GM19328 (cell line): ENCODE measurements at regions not wholly inside any gene's neighbourhood (a gene's known extent, or its start where the extent isn't known, plus 50 kb on each side); places are given as distances from the start of the nearest gene placed in this dataset.

ENCODE experiments used
- ATAC-seq: cut with Tn5 transposase; IDR thresholded peaks from one replicate; pipeline ENCODE4 v1.9.1; 2021; ENCODE audit warnings: mild to moderate bottlenecking, moderate library complexity; ENCODE audit not compliant: unreplicated experiment

- ATAC-seq = no peak
These were observed 1696.5 kb downstream of the MAT2B start for GRCh38 chr5:165201771-165202518.

DNA sequence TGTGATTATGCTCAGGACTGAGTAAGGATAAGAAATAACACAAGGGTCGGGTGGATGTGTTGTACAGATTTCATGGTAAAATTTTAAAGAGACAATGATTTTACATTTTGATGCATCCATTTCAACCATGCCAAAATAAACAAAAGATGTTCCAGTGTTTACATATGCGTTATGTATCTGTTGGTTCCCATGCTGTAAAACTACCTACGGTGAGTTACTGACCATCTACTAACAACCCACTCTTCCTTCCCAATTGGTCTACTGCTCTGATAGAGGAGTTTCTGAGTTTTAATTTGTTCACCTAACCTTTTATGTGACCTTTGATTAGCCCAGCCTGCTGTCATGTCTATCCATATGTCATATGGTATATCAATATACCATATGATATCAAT lies 1697.1 kb downstream of the MAT2B start:
- ATAC-seq = no peak

- ATAC-seq = no peak
These were observed 1703.8 kb downstream of the MAT2B start for GRCh38 chr5:165209101-165209727.

DNA sequence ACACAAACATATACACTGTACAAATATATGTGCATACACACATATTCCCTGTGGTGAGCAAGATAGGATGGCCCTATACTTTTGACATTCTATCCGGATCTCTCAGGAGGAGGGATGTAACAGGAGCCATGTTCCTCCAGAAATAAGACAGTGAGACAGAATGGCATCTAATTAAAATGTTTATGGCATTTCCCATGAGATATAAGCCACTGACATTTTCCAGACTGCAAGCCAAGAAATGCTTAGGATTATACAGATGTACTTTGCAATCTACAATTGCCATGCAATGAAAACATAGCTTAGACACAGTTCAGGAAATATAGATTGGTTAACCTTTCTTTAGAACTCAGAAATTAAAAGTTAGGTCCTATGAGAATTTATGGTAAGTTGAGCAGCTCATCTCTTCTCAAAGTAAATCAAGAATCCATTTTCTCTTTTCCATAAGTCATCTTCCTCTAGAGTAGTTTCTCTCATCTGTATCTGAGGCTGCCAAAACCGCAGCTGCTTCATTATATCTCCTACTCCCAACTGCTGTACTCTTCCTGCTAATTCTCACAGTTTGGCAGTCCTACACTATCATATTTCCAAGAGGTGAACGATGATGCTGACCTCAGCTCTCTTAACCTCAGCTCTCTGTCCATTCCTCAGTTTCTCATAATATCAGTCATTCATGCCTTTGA lies 1719.1 kb downstream of the MAT2B start:
- no peak for ATAC-seq

DNA sequence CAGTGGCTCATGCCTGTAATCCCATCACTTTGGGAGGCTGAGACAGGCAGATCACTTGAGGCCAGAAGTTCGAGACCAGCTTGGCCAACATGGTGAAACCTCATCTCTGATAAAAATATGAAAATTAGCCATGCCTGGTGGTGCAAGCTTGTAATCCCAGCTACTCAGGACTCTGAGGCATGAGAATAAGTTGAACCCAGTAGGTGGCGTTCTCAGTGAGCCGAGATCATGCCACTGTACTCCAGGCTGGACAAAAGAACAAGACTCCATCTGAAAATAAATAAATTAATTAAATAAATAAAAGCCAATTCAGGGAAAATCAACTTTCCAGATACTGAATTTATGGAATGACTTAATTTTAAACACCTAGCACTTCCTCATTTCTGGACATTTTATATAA lies 1722.1 kb downstream of the MAT2B start:
- ATAC-seq = no peak

- no peak for ATAC-seq
These were observed 1722.8 kb downstream of the MAT2B start for GRCh38 chr5:165228184-165228583.

GRCh38 chr5:165231821-165232508 lies 1726.5 kb downstream of the MAT2B start:
- ATAC-seq = no peak

DNA sequence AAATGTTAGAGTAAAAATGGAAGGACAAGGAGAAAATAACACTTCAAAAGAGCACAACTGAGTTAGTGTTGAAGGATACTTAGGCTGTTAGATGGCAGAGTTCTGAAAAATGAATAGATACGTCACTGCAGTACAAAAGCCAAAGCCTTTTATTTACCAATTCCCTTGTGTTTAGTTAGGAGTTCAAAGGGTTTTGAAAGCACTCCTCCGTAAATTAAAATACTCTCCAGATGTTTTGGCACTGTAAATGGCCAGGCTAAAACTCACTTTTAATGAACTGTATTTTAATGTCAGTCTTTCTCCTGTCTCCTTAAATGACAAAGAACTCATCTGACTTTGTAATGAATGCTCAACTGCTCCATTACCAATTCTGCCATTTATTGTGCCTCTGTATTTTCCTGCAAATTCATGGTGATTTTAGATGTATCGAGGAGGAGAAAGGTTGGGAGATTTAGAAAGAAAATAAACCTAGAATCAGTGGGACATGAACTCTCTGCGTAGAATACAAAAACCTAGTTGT lies 1727.2 kb downstream of the MAT2B start:
- ATAC-seq = no peak

GRCh38 chr5:165241811-165242210 lies 1736.4 kb downstream of the MAT2B start:
- no peak for ATAC-seq

- no peak for ATAC-seq
These were observed 1737.2 kb downstream of the MAT2B start for GRCh38 chr5:165242646-165243045.

- ATAC-seq = no peak
These were observed 1739.0 kb downstream of the MAT2B start for GRCh38 chr5:165244407-165244806.

GRCh38 chr5:165258197-165258771 lies 1752.9 kb downstream of the MAT2B start:
- no peak for ATAC-seq

GRCh38 chr5:165260426-165260825 lies 1755.0 kb downstream of the MAT2B start:
- ATAC-seq = no peak

GRCh38 chr5:165263536-165263935 lies 1758.1 kb downstream of the MAT2B start:
- no peak for ATAC-seq

- no peak for ATAC-seq
These were observed 1761.5 kb downstream of the MAT2B start for GRCh38 chr5:165266939-165267338.

DNA sequence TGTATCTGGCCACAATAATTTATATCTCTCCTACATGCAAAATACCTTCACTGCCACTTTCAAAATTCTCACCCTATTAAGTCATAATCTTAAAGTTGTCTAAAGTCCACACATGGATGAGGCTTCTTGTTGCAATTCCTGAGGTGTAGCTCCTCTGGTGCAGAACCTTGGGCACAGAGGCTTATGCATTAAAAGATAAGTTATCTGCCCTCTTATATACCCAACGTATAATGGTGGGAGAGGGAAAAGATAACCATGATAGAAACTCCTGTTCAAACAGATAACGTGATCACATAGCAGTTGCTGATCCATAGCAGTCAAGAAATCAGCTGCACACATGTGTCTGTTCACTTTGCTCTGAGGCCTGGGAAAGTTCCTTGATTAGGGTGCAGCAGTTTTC lies 1767.0 kb downstream of the MAT2B start:
- no peak for ATAC-seq

DNA sequence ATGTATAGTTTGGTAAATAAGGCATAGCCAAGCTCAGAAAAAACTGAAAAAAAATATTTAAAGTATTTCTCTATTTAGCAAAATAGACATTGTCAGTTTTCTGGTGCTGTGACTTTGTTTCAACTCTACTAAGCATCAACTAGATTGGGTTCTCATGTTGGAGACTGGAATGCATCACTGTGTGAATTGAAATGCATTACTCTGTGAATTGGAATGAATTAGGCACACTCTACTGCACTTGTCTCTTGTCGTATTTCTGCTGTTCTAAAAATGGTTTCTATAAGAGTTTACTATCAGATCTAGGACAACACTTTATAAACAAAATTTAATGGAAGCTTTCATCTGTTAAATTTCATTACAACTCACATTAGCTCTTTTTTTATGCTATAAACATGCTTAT lies 1772.2 kb downstream of the MAT2B start:
- no peak for ATAC-seq

DNA sequence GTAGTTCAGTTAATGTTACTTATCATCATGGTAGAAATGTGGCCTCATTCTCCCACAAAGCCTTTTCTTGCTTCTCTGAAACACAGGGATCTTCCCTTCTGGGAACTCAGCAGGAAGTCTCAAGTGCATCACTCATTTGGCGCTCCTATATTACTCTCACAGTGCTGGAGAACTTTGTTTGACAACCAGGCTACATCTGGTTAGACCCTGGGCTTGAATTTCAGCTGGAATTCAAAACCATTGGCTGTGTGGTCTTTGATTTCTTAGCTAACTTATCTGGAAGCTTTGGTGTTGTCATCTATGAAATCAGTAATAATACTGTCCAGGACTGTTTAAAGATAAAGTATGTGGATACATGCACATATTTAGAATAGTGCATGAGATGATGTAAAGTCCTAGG lies 1777.1 kb downstream of the MAT2B start:
- ATAC-seq = no peak

- ATAC-seq = no peak
These were observed 1781.3 kb downstream of the MAT2B start for GRCh38 chr5:165286692-165287091.

DNA sequence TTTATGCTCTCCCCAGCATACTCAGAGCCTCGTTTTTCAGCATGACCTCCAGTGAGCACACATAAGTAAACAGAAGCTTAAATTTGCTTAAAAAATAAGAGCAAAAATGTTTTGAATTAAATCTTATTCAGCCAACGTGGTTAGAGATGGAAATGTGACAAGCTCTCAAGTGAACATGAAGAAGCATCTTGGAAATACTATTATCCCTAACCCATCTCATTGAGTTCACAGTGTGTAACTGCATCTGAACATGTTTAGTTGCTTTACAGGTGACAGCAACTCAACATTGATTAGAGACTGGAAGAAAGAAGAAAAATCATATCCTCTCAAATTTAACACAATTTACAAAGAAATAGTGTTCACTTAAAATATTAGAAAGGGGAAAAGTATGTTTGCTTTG lies 1785.1 kb downstream of the MAT2B start:
- no peak for ATAC-seq
